HG02840 (cell line): ENCODE measurements at regions not wholly inside any gene's neighbourhood (a gene's known extent, or its start where the extent isn't known, plus 50 kb on each side); places are given as distances from the start of the nearest gene placed in this dataset.

ENCODE experiments used
- ATAC-seq: cut with Tn5 transposase; IDR thresholded peaks from one replicate; pipeline ENCODE4 v1.9.1; 2021; ENCODE audit warnings: mild to moderate bottlenecking, moderate library complexity, moderate number of reproducible peaks; ENCODE audit not compliant: unreplicated experiment, low FRiP score

- ATAC-seq, result no peak
Measured at GRCh38 chr4:130534651-130535050, 1438.7 kb downstream of the C4orf33 start.

- ATAC-seq, result no peak
Measured at GRCh38 chr4:130542953-130543352, 1447.0 kb downstream of the C4orf33 start.

- ATAC-seq, result no peak
Measured at GRCh38 chr4:130545171-130545570, 1449.2 kb downstream of the C4orf33 start.

- ATAC-seq, result no peak
Measured at GRCh38 chr4:130545596-130545995, 1449.6 kb downstream of the C4orf33 start.

- no peak for ATAC-seq
Measured at GRCh38 chr4:130559268-130559667, 1463.3 kb downstream of the C4orf33 start.

- no peak for ATAC-seq
Measured at GRCh38 chr4:130563185-130563888, 1467.4 kb downstream of the C4orf33 start.

GRCh38 chr4:130563889-130564418 lies 1468.0 kb downstream of the C4orf33 start:
- no peak for ATAC-seq

- ATAC-seq, result no peak
Measured at GRCh38 chr4:130568746-130569145, 1472.8 kb downstream of the C4orf33 start.

GRCh38 chr4:130573742-130574141 lies 1477.8 kb downstream of the C4orf33 start:
- ATAC-seq, result no peak

GRCh38 chr4:130574215-130574614 lies 1478.3 kb downstream of the C4orf33 start:
- no peak for ATAC-seq

- no peak for ATAC-seq
Measured at GRCh38 chr4:130576218-130576617, 1480.3 kb downstream of the C4orf33 start.

- ATAC-seq, result no peak
Measured at GRCh38 chr4:130591091-130591490, 1495.1 kb downstream of the C4orf33 start.

- no peak for ATAC-seq
Measured at GRCh38 chr4:130600706-130601105, 1504.8 kb downstream of the C4orf33 start.

- ATAC-seq, result no peak
Measured at GRCh38 chr4:130603043-130603442, 1507.1 kb downstream of the C4orf33 start.

- no peak for ATAC-seq
Measured at GRCh38 chr4:130608121-130608520, 1512.2 kb downstream of the C4orf33 start.

- no peak for ATAC-seq
Measured at GRCh38 chr4:130628531-130628930, 1532.6 kb downstream of the C4orf33 start.

GRCh38 chr4:130632731-130633604 lies 1537.0 kb downstream of the C4orf33 start:
- no peak for ATAC-seq

- no peak for ATAC-seq
Measured at GRCh38 chr4:130636486-130636885, 1540.5 kb downstream of the C4orf33 start.

GRCh38 chr4:130640592-130640991 lies 1544.6 kb downstream of the C4orf33 start:
- ATAC-seq, result no peak

- no peak for ATAC-seq
Measured at GRCh38 chr4:130646886-130647285, 1550.9 kb downstream of the C4orf33 start.

- ATAC-seq, result no peak
Measured at GRCh38 chr4:130648570-130648969, 1552.6 kb downstream of the C4orf33 start.
